BE2C (cell line): ENCODE measurements at regions not wholly inside any gene's neighbourhood (a gene's known extent, or its start where the extent isn't known, plus 50 kb on each side); places are given as distances from the start of the nearest gene placed in this dataset.
"Not testable (repeated sequence)": the region's sequence is repeated elsewhere in the genome, so short reads cannot be mapped to it uniquely, and the experiment has no call there.

Experiments
- DNase-seq: peaks from one replicate; pipeline ENCODE4 v3.0.0-alpha.2; 2020
- H3K27me3 ChIP-seq: fragments of 250-450 bp; sonication (Bioruptor Pico); 2 replicates; pipeline ENCODE4 v1.5.1; 2020; ENCODE audit warnings: mild to moderate bottlenecking
- H3K36me3 ChIP-seq: fragments of 250-450 bp; sonication (Bioruptor Pico); 2 replicates; pipeline ENCODE4 v1.5.1; 2020; ENCODE audit warnings: mild to moderate bottlenecking
- H3K4me1 ChIP-seq: fragments of 250-450 bp; sonication (Bioruptor Pico); 2 replicates; pipeline ENCODE4 v1.5.1; 2020
- H3K4me3 ChIP-seq: 2 replicates; pipeline ENCODE4 v1.5.1; 2011; ENCODE audit warnings: low read depth, low read length
- H3K9me3 ChIP-seq: fragments of 250-450 bp; sonication (Bioruptor Pico); 2 replicates; pipeline ENCODE4 v1.5.1; 2020
- CTCF ChIP-seq: IDR thresholded peaks from 2 replicates; pipeline ENCODE4 v1.5.1; 2012; ENCODE audit warnings: mild to moderate bottlenecking, low read depth, low read length

- H3K27me3 ChIP-seq = no peaks in the 10 kb centered on the region
- H3K36me3 ChIP-seq = no peaks in the 10 kb centered on the region
- no peaks in the 10 kb centered on the region for H3K4me1 ChIP-seq
- TF ChIP-seq CTCF = no peak
- H3K9me3 ChIP-seq = no peaks in the 10 kb centered on the region; the same call in 1 of the 2 replicates
- DNase-seq = no peak
- no peak overlapping the region for H3K4me3 ChIP-seq
Measured at GRCh38 chr11:92168936-92169335, 55.7 kb upstream of the FAT3 start.

GRCh38 chr11:92167571-92167970 is 57.0 kb upstream of the FAT3 start:
- no peak for DNase-seq
- no peak for TF ChIP-seq CTCF

GRCh38 chr11:92166335-92166734 is 58.3 kb upstream of the FAT3 start:
- Histone ChIP-seq H3K4me1 (no peaks in the 10 kb centered on the region), H3K9me3 (no peaks in the 10 kb centered on the region; the same call in 1 of the 2 replicates), H3K36me3 (no peaks in the 10 kb centered on the region), H3K4me3 (no peak overlapping the region), H3K27me3 (no peaks in the 10 kb centered on the region)
- no peak for TF ChIP-seq CTCF
- DNase-seq = no peak

More at GRCh38 chr11:92167571-92167970, 57.0 kb upstream of the FAT3 start:
- Histone ChIP-seq H3K9me3 (no peaks in the 10 kb centered on the region; the same call in 1 of the 2 replicates), H3K36me3 (no peaks in the 10 kb centered on the region), H3K27me3 (no peaks in the 10 kb centered on the region), H3K4me3 (no peak overlapping the region), H3K4me1 (no peaks in the 10 kb centered on the region)

- no peak overlapping the region for H3K4me3 ChIP-seq
- H3K4me1 ChIP-seq = no peaks in the 10 kb centered on the region
- H3K9me3 ChIP-seq = no peaks in the 10 kb centered on the region
- H3K36me3 ChIP-seq = no peaks in the 10 kb centered on the region
- DNase-seq = no peak
- H3K27me3 ChIP-seq = no peaks in the 10 kb centered on the region
- TF ChIP-seq CTCF = no peak
Measured at GRCh38 chr11:92163879-92164278, 60.7 kb upstream of the FAT3 start.

GRCh38 chr11:92162776-92163175 is 61.8 kb upstream of the FAT3 start:
- DNase-seq = no peak
- no peaks in the 10 kb centered on the region for H3K36me3 ChIP-seq
- H3K9me3 ChIP-seq = no peaks in the 10 kb centered on the region
- no peak overlapping the region for H3K4me3 ChIP-seq
- no peak for TF ChIP-seq CTCF
- no peaks in the 10 kb centered on the region for H3K4me1 ChIP-seq
- no peaks in the 10 kb centered on the region for H3K27me3 ChIP-seq

- no peaks in the 10 kb centered on the region for H3K36me3 ChIP-seq
- no peaks in the 10 kb centered on the region for H3K4me1 ChIP-seq
- H3K9me3 ChIP-seq = no peaks in the 10 kb centered on the region
- TF ChIP-seq CTCF = no peak
- H3K4me3 ChIP-seq = no peak overlapping the region
- no peak for DNase-seq
- no peaks in the 10 kb centered on the region for H3K27me3 ChIP-seq
Measured at GRCh38 chr11:92159931-92160330, 64.7 kb upstream of the FAT3 start.

- H3K36me3 ChIP-seq, DNase-seq, H3K4me3 ChIP-seq, H3K4me1 ChIP-seq, H3K27me3 ChIP-seq, H3K9me3 ChIP-seq: not testable (repeated sequence)
Measured at GRCh38 chr11:92157390-92157789, 67.2 kb upstream of the FAT3 start.
